Caco-2 (cell line): ENCODE measurements at regions not wholly inside any gene's neighbourhood (a gene's known extent, or its start where the extent isn't known, plus 50 kb on each side); places are given as distances from the start of the nearest gene placed in this dataset.
"Not testable (repeated sequence)": the region's sequence is repeated elsewhere in the genome, so short reads cannot be mapped to it uniquely, and the experiment has no call there.

Experiments
- BruUV-seq: library from RNA; stranded (reverse); fragments of 400-500 nt; replicated peaks from 2 replicates; lab custom pipeline; 2021; lab: Mats Ljungman, UMichigan
- CTCF ChIA-PET: fragments of 300-600 bp; sonication (Branson Sonifier 250); formaldehyde crosslinking; loops from one replicate; lab custom pipeline; 2022; ENCODE audit warnings: antibody characterized with exemption; lab: Charles Lee
- POLR2A ChIA-PET: fragments of 300-600 bp; sonication (Branson Sonifier 250); formaldehyde crosslinking; loops from one replicate; lab custom pipeline; 2022; ENCODE audit warnings: antibody characterized with exemption; lab: Charles Lee
- DNase-seq, 2 experiments: peaks; one replicate each; pipeline versions ENCODE4 v3.0.0 to v3.0.0-alpha.2; 2020 to 2022
- H3K27me3 ChIP-seq: replicated peaks from 2 replicates; pipeline ENCODE4 v1.6.0; 2011; ENCODE audit warnings: low read length; ENCODE audit not compliant: control insufficient read depth, insufficient read depth
- H3K36me3 ChIP-seq: 2 replicates; pipeline ENCODE4 v1.5.1; 2011; ENCODE audit warnings: low read length; ENCODE audit not compliant: control insufficient read depth, insufficient read depth
- H3K4me1 ChIP-seq: fragments of 250-450 bp; sonication (Bioruptor Pico); 2 replicates; pipeline ENCODE4 v1.5.1; 2020; ENCODE audit warnings: mild to moderate bottlenecking
- H3K4me3 ChIP-seq: 2 replicates; pipeline ENCODE4 v1.5.1; 2011; ENCODE audit warnings: low read depth, mild to moderate bottlenecking, control low read depth, low read length
- H3K9me3 ChIP-seq: fragments of 250-450 bp; sonication (Bioruptor Pico); 2 replicates; pipeline ENCODE4 v1.5.1; 2020; ENCODE audit warnings: mild to moderate bottlenecking, moderate library complexity
- H3K27ac Mint-ChIP-seq: one replicate; pipeline ENCODE4 v1.8.0; 2022; ENCODE audit warnings: mixed read lengths; ENCODE audit not compliant: unreplicated experiment
- H3K27me3 Mint-ChIP-seq: one replicate; pipeline ENCODE4 v1.8.0; 2022; ENCODE audit warnings: mixed read lengths; ENCODE audit not compliant: insufficient read depth, unreplicated experiment
- H3K36me3 Mint-ChIP-seq: one replicate; pipeline ENCODE4 v1.8.0; 2022; ENCODE audit warnings: mild to moderate bottlenecking, mixed read lengths; ENCODE audit not compliant: insufficient read depth, unreplicated experiment
- H3K4me1 Mint-ChIP-seq: one replicate; pipeline ENCODE4 v1.8.0; 2022; ENCODE audit warnings: low read depth, mixed read lengths; ENCODE audit not compliant: unreplicated experiment
- H3K4me3 Mint-ChIP-seq: one replicate; pipeline ENCODE4 v1.8.0; 2022; ENCODE audit warnings: mild to moderate bottlenecking, moderate library complexity, mixed read lengths; ENCODE audit not compliant: unreplicated experiment
- H3K9me3 Mint-ChIP-seq: one replicate; pipeline ENCODE4 v1.8.0; 2022; ENCODE audit warnings: mixed read lengths; ENCODE audit not compliant: unreplicated experiment
- intact Hi-C: fragments of 100-400 bp; cut with micrococcal nuclease; formaldehyde crosslinking; loops from one replicate; pipeline ENCODE4 v1.10.0; 2022; ENCODE audit not compliant: unreplicated experiment
- TF ChIP-seq, protein P1 (sequence below), 2 experiments: fragments of 200-600 bp in 1 of 2; IDR thresholded peaks; 1 replicate in 1 of 2; 2 replicates in 1 of 2; pipeline versions ENCODE4 v1.5.1 to v1.8.0; 2011 to 2022; ENCODE audit warnings: antibody characterized with exemption in 1 of 2, control low read depth in 1 of 2, inconsistent platforms in 1 of 2, low read depth in 1 of 2, low read length in 1 of 2, mild to moderate bottlenecking in 1 of 2, moderate library complexity in 1 of 2; ENCODE audit not compliant: insufficient read depth in 1 of 2, severe bottlenecking in 1 of 2, unreplicated experiment in 1 of 2

DNA sequence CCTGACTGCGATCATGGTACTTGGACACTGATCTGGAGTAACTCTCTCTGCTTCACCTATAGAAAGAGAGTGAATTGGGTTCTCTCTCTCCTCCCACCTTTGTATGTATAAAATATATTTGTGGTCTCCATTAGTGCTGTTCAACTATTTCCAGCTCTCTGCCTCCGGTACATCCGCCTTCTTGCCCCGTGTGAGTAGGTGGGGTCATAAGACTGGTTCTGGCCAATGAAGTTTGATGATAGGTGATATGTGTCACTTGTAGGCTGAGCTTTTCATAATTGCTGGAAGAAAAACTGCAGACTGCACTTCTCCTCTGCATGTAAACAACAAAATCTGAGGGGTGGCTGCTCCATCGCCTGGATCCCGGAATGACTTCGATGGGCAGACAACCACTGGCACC, 210.4 kb downstream of the EXOC5 start:
- CTCF ChIA-PET, result no interaction called here
- DNase-seq, result no peak
- Histone ChIP-seq H3K4me1 (peaks cover 32% of the 10 kb centered on the region), H3K9me3 (no peaks in the 10 kb centered on the region), H3K27me3 (no peaks in the 10 kb centered on the region), H3K36me3 (no peaks in the 10 kb centered on the region), H3K4me3 (no peak overlapping the region)
- no peaks in the 10 kb centered on the region for H3K36me3 Mint-ChIP-seq
- no peaks in the 10 kb centered on the region for H3K9me3 Mint-ChIP-seq
- POLR2A ChIA-PET, result no interaction called here
- intact Hi-C loops, result no loop called here
- no peak overlapping the region for H3K4me3 Mint-ChIP-seq
- TF ChIP-seq, protein P1, sequence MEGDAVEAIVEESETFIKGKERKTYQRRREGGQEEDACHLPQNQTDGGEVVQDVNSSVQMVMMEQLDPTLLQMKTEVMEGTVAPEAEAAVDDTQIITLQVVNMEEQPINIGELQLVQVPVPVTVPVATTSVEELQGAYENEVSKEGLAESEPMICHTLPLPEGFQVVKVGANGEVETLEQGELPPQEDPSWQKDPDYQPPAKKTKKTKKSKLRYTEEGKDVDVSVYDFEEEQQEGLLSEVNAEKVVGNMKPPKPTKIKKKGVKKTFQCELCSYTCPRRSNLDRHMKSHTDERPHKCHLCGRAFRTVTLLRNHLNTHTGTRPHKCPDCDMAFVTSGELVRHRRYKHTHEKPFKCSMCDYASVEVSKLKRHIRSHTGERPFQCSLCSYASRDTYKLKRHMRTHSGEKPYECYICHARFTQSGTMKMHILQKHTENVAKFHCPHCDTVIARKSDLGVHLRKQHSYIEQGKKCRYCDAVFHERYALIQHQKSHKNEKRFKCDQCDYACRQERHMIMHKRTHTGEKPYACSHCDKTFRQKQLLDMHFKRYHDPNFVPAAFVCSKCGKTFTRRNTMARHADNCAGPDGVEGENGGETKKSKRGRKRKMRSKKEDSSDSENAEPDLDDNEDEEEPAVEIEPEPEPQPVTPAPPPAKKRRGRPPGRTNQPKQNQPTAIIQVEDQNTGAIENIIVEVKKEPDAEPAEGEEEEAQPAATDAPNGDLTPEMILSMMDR (IDR thresholded peaks at IDR 0.05; ENCODE audit: insufficient read depth in 1 of 2, low read depth in 1 of 2, low read length in 1 of 2, severe bottlenecking in 1 of 2, unreplicated experiment in 1 of 2), result no peak
- BruUV-seq, result no TSS peak
- H3K27me3 Mint-ChIP-seq, result no peaks in the 10 kb centered on the region
- peaks cover 19% of the 10 kb centered on the region for H3K4me1 Mint-ChIP-seq
- H3K27ac Mint-ChIP-seq, result no peak overlapping the region

DNA sequence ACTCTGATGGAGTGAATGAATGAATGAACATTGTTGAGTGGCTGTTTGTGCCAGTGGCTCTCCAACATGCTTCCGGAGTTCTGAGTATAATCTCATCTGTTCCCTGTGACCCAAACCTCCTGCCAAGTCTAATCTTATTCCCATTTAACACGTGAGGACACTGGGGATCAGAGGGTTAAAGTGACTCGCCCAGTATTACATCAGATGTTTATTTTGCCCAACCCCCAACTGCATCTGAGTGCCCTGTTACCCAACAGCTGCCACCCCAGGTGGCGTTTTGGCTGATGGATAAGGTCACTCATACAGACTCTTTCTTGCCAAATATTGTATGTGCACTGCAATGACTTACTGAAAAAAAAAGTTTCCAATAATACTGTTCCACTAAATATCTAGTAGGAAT, 210.9 kb downstream of the EXOC5 start:
- H3K36me3 Mint-ChIP-seq, result no peaks in the 10 kb centered on the region
- no peak overlapping the region for H3K4me3 Mint-ChIP-seq
- Histone ChIP-seq H3K4me1 (peaks cover 32% of the 10 kb centered on the region), H3K36me3 (no peaks in the 10 kb centered on the region), H3K4me3 (no peak overlapping the region), H3K27me3 (no peaks in the 10 kb centered on the region), H3K9me3 (no peaks in the 10 kb centered on the region)
- POLR2A ChIA-PET, result no interaction called here
- BruUV-seq, result no TSS peak
- H3K27ac Mint-ChIP-seq, result no peak overlapping the region
- TF ChIP-seq, protein P1 (IDR thresholded peaks at IDR 0.05; ENCODE audit: insufficient read depth in 1 of 2, low read depth in 1 of 2, low read length in 1 of 2, severe bottlenecking in 1 of 2, unreplicated experiment in 1 of 2), result no peak
- no peaks in the 10 kb centered on the region for H3K27me3 Mint-ChIP-seq
- DNase-seq, result no peak
- H3K4me1 Mint-ChIP-seq, result peaks cover 19% of the 10 kb centered on the region
- CTCF ChIA-PET, result no interaction called here
- H3K9me3 Mint-ChIP-seq, result no peaks in the 10 kb centered on the region
- intact Hi-C loops, result no loop called here

DNA sequence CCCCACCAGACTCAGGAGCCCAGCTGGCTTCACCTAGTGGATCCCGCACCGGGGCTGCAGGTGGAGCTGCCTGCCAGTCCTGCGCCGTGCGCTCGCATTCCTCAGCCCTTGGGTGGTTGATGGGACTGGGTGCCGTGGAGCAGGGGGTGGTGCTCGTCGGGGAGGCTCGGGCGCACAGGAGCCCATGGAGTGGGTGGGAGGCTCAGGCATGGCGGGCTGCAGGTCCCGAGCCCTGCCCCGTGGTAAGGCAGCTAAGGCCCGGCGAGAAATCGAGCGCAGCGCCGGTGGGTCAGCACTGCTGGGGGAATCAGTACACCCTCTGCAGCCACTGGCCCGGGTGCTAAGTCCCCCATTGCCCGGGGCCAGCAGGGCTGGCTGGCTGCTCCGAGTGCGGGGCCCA, 212.2 kb downstream of the EXOC5 start:
- H3K4me3 Mint-ChIP-seq, intact Hi-C loops, CTCF ChIA-PET: not testable (repeated sequence)

More for the DNA sequence above, 212.2 kb downstream of the EXOC5 start:
- H3K27me3 Mint-ChIP-seq, H3K27ac Mint-ChIP-seq, POLR2A ChIA-PET, H3K36me3 Mint-ChIP-seq, BruUV-seq, H3K36me3 ChIP-seq, H3K9me3 ChIP-seq, H3K4me3 ChIP-seq, H3K9me3 Mint-ChIP-seq, DNase-seq, H3K27me3 ChIP-seq: not testable (repeated sequence)
- peaks cover 19% of the 10 kb centered on the region for H3K4me1 Mint-ChIP-seq
- H3K4me1 ChIP-seq, result peaks cover 31% of the 10 kb centered on the region
